GM21381 (cell line): ENCODE measurements at regions not wholly inside any gene's neighbourhood (a gene's known extent, or its start where the extent isn't known, plus 50 kb on each side); places are given as distances from the start of the nearest gene placed in this dataset.
A peak's percentile ranks its signal among the peaks of the same experiment; 100 is the strongest.
"Not testable (repeated sequence)": the region's sequence is repeated elsewhere in the genome, so short reads cannot be mapped to it uniquely, and the experiment has no call there.

Experiments
- ATAC-seq: cut with Tn5 transposase; IDR thresholded peaks from one replicate; pipeline ENCODE4 v1.9.1; 2021; ENCODE audit warnings: mild to moderate bottlenecking, moderate library complexity; ENCODE audit not compliant: unreplicated experiment

GRCh38 chr3:30319713-30320112 is 286.7 kb upstream of the TGFBR2 start:
- peak; percentile 89 for ATAC-seq

DNA sequence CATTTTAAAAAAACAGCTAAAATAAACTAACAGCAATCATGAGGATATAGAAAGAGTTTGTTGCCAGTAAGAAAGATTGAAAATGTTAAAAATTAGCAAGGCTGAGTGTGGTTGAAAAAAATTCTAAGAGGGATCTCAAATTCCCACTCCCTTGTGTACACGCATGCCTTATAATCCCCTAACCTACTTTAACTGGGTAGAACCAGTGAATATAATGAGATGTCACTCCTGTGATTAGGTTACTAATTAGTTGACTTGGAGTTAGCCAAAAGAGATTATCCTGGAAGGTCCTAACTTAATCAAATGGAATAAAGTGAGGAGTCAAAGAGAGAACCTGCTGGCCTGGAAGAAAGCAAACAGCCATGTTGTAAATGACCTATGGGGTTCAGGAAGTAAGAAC is 286.0 kb upstream of the TGFBR2 start:
- no peak for ATAC-seq

DNA sequence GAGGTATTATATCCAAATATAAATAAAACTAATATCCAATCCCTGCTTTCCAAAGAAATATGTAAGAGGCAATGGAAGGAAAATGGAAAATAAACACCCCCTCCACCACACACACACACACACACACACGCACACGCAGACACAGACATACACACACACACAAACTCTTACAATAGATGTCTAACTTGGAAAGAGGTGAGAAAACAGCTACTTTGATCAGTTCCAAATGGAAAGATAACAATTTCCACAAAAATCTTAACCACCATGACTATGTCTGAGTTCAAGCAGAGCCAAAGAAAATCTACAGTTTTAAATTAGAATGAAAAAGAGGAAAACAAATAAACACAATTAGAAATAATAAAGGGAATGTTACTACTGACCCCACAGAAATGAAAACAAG is 285.3 kb upstream of the TGFBR2 start:
- ATAC-seq, result no peak

GRCh38 chr3:30323649-30324048 is 282.8 kb upstream of the TGFBR2 start:
- ATAC-seq, result not testable (repeated sequence)

DNA sequence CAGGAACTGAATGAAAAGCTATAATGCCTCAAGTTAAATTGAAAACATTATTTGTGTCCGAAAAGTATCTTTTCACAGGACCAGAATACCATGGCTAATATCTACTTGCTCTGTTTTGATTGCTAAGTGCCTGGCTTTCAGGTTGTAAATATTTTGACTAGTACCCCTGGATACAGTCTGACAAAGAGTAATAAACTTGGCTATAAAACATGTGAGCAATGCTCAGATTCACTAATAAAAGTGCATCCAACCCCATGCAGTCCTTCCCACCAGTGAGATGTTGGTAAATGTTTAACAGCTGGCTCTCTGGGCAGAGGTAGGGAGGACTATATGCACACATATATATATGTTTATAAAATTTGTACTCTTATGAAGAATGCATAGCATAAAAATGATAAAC is 281.8 kb upstream of the TGFBR2 start:
- no peak for ATAC-seq

GRCh38 chr3:30327976-30328375 is 278.4 kb upstream of the TGFBR2 start:
- not testable (repeated sequence) for ATAC-seq

DNA sequence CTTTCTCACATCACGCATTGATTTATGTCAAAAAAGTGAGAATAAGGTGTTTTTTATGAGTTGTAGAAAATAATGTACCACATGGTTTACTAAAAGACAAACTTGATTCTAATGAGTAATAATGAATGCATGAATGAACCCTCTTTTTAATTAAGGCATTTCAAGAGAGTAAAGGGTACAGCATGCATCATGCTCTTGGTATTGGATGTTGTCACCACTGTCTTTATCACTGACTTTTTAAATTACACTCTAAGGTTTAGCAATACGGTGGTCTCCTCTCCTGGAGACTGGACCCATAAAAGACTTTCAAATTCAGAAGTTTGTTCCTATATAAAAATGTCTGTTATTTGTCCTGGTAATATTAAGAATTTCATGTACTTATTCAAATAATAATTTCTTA is 277.5 kb upstream of the TGFBR2 start:
- ATAC-seq, result not testable (repeated sequence)

DNA sequence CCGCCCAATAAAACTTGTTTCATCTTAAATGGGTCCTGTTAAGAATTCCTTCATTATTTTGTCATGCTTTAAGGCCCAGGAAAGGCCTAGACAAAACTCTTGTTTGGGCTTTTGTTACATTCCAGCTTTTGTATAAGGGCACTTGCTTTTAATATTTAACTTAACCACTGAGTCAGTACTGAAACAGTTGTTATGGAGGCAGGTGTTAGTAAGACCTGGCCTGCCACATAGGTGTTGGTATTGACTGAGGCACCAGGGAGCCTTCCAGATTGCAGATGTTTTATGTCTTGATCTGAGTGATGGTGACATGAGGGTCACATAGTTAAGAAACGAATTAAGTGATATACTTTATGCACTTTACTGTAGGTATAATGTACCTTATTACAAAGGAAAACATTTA is 274.9 kb upstream of the TGFBR2 start:
- no peak for ATAC-seq

DNA sequence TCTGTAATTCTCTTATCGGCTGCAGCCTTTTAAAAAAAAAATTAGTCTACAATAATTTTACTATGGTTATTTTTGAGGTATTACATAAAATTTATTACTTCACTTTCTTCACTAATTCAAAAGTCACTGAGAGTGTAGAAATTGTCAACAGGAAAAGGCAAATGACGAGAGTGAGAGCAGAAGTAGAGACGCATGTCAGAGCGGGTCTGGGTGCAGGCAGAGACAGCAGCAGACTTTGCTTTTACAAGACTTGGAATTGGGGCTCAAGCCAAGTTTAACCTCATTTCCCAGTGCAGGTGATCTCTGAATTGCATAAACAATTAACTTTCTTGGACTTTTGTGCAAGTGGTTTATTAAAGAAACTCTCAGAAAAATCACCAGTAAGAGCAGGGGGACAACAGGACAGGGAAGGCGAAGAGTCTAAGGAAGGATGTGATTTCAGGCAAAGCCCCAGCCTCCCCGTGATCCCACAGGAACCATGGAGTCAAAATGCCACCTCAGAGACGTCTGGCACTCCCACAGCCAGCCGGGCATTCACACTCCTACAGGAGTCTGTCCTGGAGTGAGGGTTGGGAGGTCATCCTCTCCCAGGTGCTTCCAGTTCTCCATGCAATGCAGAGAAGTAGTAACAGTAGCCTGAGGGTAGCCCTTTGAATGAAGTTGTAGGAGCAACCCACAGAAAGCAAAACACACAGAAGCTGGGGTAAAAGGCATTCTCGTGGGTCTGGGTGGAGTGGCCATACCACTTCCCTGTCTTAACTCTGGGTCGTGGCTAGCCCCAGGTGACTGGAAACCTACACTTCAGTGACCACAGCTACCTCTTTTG is 274.0 kb upstream of the TGFBR2 start:
- no peak for ATAC-seq

GRCh38 chr3:30333143-30333542 is 273.3 kb upstream of the TGFBR2 start:
- no peak for ATAC-seq

- ATAC-seq, result no peak
These were observed 272.5 kb upstream of the TGFBR2 start for GRCh38 chr3:30333903-30334302.

DNA sequence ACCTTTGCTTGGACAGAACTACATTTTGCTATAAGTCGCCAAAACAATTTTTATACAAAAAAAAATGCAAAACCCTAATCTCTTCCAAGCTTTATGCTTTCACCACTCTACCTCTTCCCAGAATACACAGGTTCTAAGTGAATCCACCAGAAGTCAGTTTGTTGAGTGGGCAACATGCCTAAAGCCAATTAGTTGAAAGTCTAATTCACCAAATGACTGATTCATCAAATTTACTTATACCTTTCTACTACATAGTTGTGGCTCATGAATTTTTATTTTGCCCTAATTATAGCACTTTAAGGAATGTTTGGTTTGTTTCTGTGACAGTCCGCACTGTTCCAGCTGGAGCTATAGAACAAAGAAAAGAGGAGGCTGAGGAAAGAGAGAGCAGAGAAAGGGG is 265.9 kb upstream of the TGFBR2 start:
- ATAC-seq, result no peak

GRCh38 chr3:30341079-30341478 is 265.3 kb upstream of the TGFBR2 start:
- ATAC-seq, result no peak

DNA sequence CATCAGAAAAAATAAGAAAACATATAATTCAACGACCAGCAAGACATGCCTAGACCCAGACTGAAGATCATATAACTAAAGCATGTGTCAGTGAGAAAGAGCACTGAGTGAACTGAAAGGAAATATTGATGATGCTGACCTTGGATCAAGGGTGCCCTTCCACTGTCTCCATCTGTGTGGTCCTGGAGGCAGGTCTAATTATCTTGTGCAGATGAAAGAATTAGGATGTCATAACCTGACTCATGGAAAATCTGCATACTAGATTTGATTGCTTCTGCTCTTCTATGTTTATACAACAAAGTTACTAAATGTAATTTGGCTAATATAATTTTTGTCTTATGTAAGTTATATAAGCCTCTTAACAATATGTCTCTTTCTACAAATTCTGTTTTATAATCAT is 264.6 kb upstream of the TGFBR2 start:
- no peak for ATAC-seq

DNA sequence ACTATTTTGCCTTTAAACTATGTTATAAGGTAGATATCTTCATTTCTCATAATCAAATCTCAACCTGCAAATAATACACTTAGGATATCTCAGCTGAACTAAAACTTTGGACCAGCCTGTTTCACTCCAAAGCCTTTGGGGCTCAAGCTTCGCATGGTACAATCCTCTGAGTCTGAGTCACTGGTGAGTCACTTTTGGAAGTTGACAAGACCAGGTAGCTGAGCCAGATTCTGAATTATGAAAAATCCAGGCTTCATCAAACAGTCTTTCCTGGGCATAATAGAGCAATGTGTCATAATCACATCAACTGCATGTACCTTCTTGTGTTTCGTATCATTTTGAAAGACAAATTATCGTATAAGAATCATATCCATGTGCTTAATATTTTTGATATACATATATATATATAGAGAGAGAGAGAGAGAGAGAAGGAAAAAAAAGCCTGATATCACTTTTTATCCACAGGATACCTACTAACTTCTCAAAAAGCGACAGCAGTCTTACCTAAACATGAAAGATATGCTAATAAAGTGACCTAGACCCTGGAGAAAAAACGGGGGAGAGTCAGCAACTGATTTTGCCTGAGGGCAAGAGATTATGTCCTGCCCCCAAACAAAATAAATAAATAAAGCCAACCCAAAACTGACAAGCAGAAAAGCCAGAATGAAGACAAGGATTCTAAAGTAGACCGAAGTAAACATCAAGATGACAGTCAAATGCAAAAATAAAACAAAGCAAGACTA is 263.9 kb upstream of the TGFBR2 start:
- no peak for ATAC-seq

- no peak for ATAC-seq
These were observed 263.2 kb upstream of the TGFBR2 start for GRCh38 chr3:30343067-30343831.

DNA sequence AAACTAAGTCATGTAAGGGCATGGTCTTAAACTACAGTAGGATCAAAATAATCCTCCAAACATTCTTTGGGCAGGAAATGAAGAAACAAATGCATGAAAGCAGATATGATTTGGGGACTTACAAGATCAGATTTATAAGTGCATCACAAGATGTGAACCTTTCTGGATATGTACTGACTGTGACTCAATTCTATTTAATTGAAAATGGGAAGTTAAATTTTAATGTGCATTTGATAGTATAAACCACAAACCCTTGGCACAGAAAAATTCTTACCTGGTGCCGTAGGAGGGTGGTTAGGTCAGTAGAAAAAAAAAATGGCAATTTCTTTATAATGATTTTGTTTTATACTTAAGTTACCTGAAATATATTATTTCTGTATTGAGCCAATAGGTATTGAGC is 262.5 kb upstream of the TGFBR2 start:
- ATAC-seq, result no peak

GRCh38 chr3:30344288-30344687 is 262.1 kb upstream of the TGFBR2 start:
- ATAC-seq, result no peak

GRCh38 chr3:30346933-30347320 is 259.5 kb upstream of the TGFBR2 start:
- ATAC-seq, result no peak

- ATAC-seq, result peak; percentile 88
These were observed 258.7 kb upstream of the TGFBR2 start for GRCh38 chr3:30347679-30348216.

GRCh38 chr3:30349507-30349906 is 256.9 kb upstream of the TGFBR2 start:
- no peak for ATAC-seq
